ENCODE measurements at regions not wholly inside any gene's neighbourhood (a gene's known extent, or its start where the extent isn't known, plus 50 kb on each side); places are given as distances from the start of the nearest gene placed in this dataset.

GRCh38 chr2:21254170-21254965 lies 130.6 kb downstream of the TDRD15 start:
- FAIRE-seq: no peak

GRCh38 chr2:21256006-21256405 lies 132.2 kb downstream of the TDRD15 start:
- no peak for FAIRE-seq

DNA sequence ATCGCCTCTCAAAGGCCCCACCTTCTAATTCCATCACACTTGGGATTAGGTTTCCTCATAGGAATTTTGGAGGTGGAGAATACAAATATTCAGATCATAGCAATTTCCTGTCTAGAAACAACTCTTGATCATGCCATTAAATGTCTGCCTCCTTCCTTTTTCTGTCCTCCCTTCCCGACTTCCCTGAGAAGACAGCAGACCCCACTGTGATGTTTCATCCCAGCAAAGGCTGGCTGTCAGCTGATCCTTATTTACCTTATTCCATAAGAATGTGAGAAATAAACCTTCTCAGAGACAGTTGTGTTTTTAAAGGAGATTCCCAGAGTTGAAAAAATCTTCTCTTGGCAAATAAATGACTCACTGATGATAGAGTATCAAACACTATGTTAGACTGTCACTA lies 133.9 kb downstream of the TDRD15 start:
- no peak for FAIRE-seq

DNA sequence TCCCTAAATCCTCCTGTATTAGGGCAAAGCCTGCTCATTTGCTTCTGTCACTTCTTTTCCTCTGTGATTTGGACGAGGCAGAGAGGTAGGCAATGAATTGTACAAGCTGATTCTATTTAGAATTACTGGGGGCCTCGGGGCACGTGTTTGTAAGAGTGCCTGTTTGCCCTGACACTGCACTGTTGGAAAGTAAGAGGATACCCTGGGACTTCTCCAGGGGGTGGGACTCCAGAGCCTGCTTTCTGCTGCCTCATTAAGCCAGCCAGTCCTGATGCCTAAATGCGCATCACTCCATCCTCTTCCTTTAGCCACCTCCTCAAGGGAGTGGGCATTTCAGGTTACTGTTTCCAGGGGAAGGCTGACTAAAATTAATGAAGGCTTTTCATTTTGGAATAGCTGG lies 134.3 kb downstream of the TDRD15 start:
- FAIRE-seq: no peak

- no peak for FAIRE-seq
Measured at GRCh38 chr2:21260311-21260710, 136.5 kb downstream of the TDRD15 start.

GRCh38 chr2:21261591-21261990 lies 137.8 kb downstream of the TDRD15 start:
- no peak for FAIRE-seq

- FAIRE-seq: no peak
Measured at GRCh38 chr2:21262426-21262940, 138.7 kb downstream of the TDRD15 start.

DNA sequence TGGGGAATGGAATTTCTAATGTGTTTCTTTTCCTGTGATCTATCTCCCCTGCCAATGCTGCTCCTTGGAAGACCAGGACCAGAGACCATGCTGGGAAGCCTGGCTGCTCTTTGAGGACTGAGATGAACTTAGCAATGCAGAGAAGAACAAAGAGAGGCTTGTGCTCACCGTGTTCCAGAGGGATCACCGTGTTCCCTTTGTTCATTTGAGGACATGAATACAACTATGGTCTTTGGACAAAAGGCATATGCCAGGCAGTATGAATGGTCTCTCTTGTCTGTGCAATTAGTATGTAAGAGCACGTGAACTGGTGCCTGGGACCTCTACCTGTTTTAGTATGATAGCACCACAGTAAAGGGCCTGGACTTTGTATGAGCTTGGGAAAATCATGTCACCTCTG lies 139.9 kb downstream of the TDRD15 start:
- FAIRE-seq: no peak

- FAIRE-seq: no peak
Measured at GRCh38 chr2:21265752-21266151, 142.0 kb downstream of the TDRD15 start.

DNA sequence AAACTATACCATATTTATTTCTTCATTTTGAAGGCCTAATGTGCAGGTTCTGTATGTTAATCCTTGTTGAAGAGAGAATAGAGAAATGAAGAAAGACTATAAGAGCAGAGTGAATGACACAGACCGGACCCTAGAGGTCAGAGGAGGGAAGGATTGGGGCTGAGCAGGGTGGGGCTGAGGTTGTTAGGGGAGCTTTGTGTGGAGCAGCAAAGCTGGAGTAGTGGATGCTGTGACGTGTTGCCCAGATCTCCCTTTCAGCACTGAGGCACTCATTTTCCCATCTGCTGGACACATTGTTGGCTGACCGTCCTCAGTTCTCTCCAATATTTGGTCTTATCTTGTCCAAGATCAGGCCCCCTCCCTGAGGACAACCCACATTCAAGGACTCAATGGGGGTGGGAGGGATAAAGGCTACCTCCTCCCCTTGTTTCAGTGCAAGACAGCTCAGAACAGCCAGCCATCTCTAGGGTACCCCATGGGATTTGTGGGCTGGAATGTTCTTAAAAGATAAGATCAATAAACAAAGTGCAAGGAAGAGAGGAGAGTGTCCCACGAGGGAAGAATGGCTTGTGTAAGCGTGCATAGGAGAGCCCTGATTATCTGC lies 143.6 kb downstream of the TDRD15 start:
- FAIRE-seq: peak; percentile 86

GRCh38 chr2:21268197-21268877 lies 144.6 kb downstream of the TDRD15 start:
- FAIRE-seq: no peak

GRCh38 chr2:21268878-21269224 lies 145.1 kb downstream of the TDRD15 start:
- FAIRE-seq: no peak

DNA sequence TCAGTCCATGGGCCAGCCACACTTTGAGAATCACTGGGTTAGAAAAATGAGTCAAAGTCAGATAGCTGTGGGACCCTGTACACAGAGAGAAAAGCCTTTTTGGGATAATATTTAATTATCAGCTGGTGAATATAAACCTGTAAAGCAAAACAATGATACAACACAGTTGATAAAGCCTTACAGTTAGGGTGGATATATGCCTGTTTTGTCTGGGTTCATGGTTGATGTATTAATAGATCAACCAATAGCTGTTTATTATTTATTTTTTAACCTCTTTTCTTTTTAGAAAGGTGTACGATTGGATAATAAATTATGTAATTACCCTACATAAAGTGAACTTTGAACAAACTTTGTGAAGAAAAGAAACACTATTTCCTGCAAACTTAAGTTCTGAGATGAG lies 145.6 kb downstream of the TDRD15 start:
- FAIRE-seq: no peak

DNA sequence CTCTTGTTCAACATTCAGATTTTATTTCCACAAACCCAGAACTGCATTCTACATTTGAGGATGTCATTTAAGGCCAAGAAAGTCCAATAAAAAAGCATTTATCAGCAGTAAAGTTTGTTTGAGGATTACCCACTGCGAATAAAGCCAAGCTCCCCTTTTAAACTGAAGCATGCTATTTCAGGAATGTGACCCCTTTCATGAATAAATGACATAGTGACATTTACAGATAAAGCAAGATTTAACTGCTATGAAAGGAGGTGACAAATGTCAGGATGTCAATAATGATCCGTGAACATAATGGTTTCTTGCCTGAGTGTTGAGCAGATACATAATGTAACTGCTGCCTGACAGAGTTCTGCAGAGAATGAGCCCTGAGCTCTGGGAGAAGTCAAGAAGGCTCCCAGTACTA lies 146.3 kb downstream of the TDRD15 start:
- no peak for FAIRE-seq

DNA sequence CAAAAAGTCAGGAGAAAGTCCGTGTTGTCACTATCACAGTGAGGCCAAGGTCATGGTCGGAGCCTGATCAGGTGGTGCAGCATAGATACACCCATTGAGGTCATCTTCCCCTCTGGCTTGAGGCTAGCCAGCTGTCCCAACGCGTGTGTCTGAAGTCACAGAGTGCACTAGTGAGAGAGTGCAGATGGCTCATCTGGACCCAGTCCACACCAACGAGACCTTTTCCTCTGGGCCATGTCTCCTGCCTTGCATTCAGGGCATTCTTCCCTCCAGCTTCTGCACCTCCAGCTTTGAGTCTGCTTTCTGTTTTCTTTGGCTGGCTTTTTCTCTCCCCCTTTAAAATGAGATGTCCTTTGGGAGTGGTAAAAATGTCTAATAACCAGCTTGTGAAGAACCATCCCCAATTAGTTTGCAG lies 146.9 kb downstream of the TDRD15 start:
- FAIRE-seq: peak; percentile 89

- no peak for FAIRE-seq
Measured at GRCh38 chr2:21276163-21276562, 152.4 kb downstream of the TDRD15 start.

DNA sequence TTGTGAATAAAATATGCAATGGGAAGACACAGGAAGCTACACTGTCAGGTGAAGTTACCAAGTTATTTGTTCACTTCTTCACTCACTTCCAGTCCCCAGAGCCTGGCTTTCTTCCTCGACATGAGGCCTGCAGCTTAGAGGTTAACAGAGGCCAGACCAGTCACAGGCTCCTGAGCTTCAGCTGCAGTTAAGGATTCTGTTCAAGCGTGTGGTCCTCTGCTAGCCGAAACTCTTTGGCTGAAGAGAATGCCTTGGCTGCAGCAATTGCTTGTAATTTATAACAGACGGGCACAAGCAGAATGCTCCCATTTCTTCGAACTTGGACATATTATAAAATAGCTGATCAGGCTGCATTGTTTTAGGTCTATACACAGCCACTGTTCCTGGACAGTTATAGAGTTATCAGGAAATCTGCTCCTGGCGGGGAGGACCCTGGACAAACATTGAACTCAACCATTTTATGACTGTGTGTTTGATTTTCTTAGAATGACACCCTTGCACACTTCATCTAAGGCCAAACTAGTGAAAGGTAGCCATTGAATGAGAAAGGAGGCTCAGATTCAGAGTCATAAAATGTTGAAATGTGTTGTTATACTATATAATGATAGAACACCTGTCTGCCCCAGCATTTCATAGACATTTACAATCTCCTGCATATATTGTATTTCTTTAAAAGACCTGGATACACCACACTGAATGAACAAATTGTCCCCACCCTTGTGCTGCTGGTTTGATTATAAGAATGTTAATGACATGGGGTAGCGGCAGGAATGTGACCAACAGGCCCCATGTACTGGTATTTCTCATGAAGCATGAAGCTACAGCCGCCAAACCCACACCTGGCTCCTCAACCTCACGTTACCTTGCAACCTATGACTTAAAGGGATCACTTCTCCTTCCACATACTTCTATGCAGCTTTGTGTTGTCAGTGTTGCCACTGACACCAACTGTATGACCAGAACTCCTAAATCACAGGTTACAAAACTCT lies 153.6 kb downstream of the TDRD15 start:
- FAIRE-seq: no peak

DNA sequence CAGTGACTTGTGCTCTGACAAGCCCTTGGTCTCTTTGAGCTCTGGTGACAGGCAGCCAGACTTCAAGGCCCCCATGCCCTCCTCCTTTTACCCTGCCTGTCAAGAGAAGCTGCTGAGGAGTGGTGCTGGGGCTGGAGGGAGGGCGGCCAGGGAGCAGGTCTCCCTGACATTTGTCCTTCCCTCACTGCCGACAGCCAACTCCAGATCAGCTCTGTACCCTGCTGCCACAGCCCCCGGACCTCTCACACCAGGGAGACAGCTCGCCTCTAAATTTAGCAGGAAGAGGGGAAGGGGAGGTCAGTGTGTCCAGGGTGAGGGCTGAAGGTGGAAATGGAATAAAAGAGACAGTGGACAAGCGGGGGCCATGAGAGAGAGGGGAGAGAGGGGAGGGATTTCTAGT lies 155.8 kb downstream of the TDRD15 start:
- FAIRE-seq: no peak

GRCh38 chr2:21280793-21281192 lies 157.0 kb downstream of the TDRD15 start:
- no peak for FAIRE-seq

- FAIRE-seq: no peak
Measured at GRCh38 chr2:21281384-21281783, 157.6 kb downstream of the TDRD15 start.

- no peak for FAIRE-seq
Measured at GRCh38 chr2:21281791-21282514, 158.2 kb downstream of the TDRD15 start.

DNA sequence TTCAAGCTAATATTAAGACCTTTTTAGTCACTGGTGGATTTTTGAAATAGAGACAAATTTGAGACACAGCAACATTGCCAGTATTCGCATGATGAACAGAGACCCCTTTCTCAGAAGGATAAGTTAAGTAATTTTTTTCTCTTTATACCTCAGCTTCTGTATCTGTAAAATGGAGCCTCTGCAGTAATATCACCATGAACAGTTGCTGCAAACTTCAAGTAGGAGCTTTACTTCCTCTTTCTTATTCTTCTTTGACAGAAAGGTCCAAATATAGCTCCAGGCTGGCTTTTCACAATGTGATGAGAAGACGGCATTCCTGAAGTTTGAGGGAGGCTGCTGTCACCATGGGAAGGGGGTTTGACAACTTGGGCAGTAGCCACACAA lies 158.7 kb downstream of the TDRD15 start:
- FAIRE-seq: no peak
